ENCODE measurements at regions not wholly inside any gene's neighbourhood (a gene's known extent, or its start where the extent isn't known, plus 50 kb on each side); places are given as distances from the start of the nearest gene placed in this dataset.
A peak's percentile ranks its signal among the peaks of the same experiment; 100 is the strongest.

- H3K27me3 ChIP-seq (ENCODE audit: insufficient read depth, low read depth, low read length), result no peaks in the 10 kb centered on the region
- no peaks in the 10 kb centered on the region for H3K9me3 ChIP-seq (ENCODE audit: low read length)
- H3K79me2 ChIP-seq (replicated peaks; ENCODE audit: insufficient read depth, low read length), result no peaks in the 10 kb centered on the region
- no peaks in the 10 kb centered on the region for H3F3A ChIP-seq (ENCODE audit: insufficient read depth, low read length, poor library complexity, severe bottlenecking)
- no peaks in the 10 kb centered on the region for H3K9me2 ChIP-seq (ENCODE audit: insufficient read depth, low read length)
- no peak overlapping the region for H3K4me2 ChIP-seq (ENCODE audit: low read length)
- H3K27ac ChIP-seq (ENCODE audit: low read length), result no peak overlapping the region
- TF ChIP-seq SMC3 (conservative IDR thresholded peaks at IDR 0.05; ENCODE audit: poor library complexity), result peak; percentile 61
- TF ChIP-seq RAD21 (conservative IDR thresholded peaks at IDR 0.05), result peak; percentile 62
- no peak for TF ChIP-seq TAF1 (IDR thresholded peaks at IDR 0.05; ENCODE audit: low read depth)
- TF ChIP-seq EZH2 (IDR thresholded peaks at IDR 0.05; ENCODE audit: borderline replicate concordance, insufficient read depth, low read length, poor library complexity, severe bottlenecking), result no peak
- TF ChIP-seq POLR2AphosphoS5 (IDR thresholded peaks at IDR 0.05), result no peak
- TF ChIP-seq, protein P1, sequence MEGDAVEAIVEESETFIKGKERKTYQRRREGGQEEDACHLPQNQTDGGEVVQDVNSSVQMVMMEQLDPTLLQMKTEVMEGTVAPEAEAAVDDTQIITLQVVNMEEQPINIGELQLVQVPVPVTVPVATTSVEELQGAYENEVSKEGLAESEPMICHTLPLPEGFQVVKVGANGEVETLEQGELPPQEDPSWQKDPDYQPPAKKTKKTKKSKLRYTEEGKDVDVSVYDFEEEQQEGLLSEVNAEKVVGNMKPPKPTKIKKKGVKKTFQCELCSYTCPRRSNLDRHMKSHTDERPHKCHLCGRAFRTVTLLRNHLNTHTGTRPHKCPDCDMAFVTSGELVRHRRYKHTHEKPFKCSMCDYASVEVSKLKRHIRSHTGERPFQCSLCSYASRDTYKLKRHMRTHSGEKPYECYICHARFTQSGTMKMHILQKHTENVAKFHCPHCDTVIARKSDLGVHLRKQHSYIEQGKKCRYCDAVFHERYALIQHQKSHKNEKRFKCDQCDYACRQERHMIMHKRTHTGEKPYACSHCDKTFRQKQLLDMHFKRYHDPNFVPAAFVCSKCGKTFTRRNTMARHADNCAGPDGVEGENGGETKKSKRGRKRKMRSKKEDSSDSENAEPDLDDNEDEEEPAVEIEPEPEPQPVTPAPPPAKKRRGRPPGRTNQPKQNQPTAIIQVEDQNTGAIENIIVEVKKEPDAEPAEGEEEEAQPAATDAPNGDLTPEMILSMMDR (IDR thresholded peaks at IDR 0.05; ENCODE audit: poor library complexity, severe bottlenecking), result peak; percentile 50
- no peaks in the 10 kb centered on the region for H4K20me1 ChIP-seq (ENCODE audit: insufficient read depth)
- H2AFZ ChIP-seq (ENCODE audit: low read depth, low read length), result no peak overlapping the region
- H3K4me3 ChIP-seq (ENCODE audit: low read length), result no peak overlapping the region
- no peak overlapping the region for H3K9ac ChIP-seq (ENCODE audit: low read length)
- H3K36me3 ChIP-seq (ENCODE audit: insufficient read depth, low read length), result no peaks in the 10 kb centered on the region
Measured at GRCh38 chrX:7706032-7706431, 136.9 kb upstream of the VCX start.

- no peaks in the 10 kb centered on the region for H3F3A ChIP-seq (ENCODE audit: insufficient read depth, low read length, poor library complexity, severe bottlenecking)
- TF ChIP-seq RAD21 (conservative IDR thresholded peaks at IDR 0.05) (no peak), MXI1 (conservative IDR thresholded peaks at IDR 0.05; ENCODE audit: poor library complexity, severe bottlenecking) (no peak), TAF1 (IDR thresholded peaks at IDR 0.05; ENCODE audit: low read depth) (no peak), EP300 (conservative IDR thresholded peaks at IDR 0.05; ENCODE audit: poor library complexity, severe bottlenecking) (no peak), POLR2AphosphoS5 (IDR thresholded peaks at IDR 0.05) (no peak), REST (IDR thresholded peaks at IDR 0.05; ENCODE audit: borderline replicate concordance) (no peak), EZH2 (IDR thresholded peaks at IDR 0.05; ENCODE audit: borderline replicate concordance, insufficient read depth, low read length, poor library complexity, severe bottlenecking) (no peak), SMC3 (conservative IDR thresholded peaks at IDR 0.05; ENCODE audit: poor library complexity) (no peak)
- TF ChIP-seq, protein P1 (IDR thresholded peaks at IDR 0.05; ENCODE audit: poor library complexity, severe bottlenecking), result no peak
Measured at GRCh38 chrX:7704205-7704604, 138.8 kb upstream of the VCX start.

More at GRCh38 chrX:7704205-7704604, 138.8 kb upstream of the VCX start:
- no peaks in the 10 kb centered on the region for H3K79me2 ChIP-seq (replicated peaks; ENCODE audit: insufficient read depth, low read length)
- H3K9me2 ChIP-seq (ENCODE audit: insufficient read depth, low read length), result no peaks in the 10 kb centered on the region
- H3K4me2 ChIP-seq (ENCODE audit: low read length), result no peak overlapping the region
- no peaks in the 10 kb centered on the region for H3K9me3 ChIP-seq (ENCODE audit: low read length)
- H3K27me3 ChIP-seq (ENCODE audit: insufficient read depth, low read depth, low read length), result no peaks in the 10 kb centered on the region
- H2AFZ ChIP-seq (ENCODE audit: low read depth, low read length), result no peak overlapping the region
- no peak overlapping the region for H3K9ac ChIP-seq (ENCODE audit: low read length)
- H3K27ac ChIP-seq (ENCODE audit: low read length), result no peak overlapping the region
- H3K4me3 ChIP-seq (ENCODE audit: low read length), result no peak overlapping the region
- H4K20me1 ChIP-seq (ENCODE audit: insufficient read depth), result no peaks in the 10 kb centered on the region
- no peaks in the 10 kb centered on the region for H3K36me3 ChIP-seq (ENCODE audit: insufficient read depth, low read length)

All from neural cell (in vitro differentiated cells).